Aorta (tissue), 5 donors: ENCODE measurements at regions not wholly inside any gene's neighbourhood (a gene's known extent, or its start where the extent isn't known, plus 50 kb on each side); places are given as distances from the start of the nearest gene placed in this dataset.

ENCODE experiments used
- ATAC-seq: fragments of 200-7000 bp; cut with Tn5 transposase; one replicate; pipeline ENCODE4 v1.9.1; 2022; ENCODE audit warnings: moderate library complexity; ENCODE audit not compliant: low FRiP score
- DNase-seq, 2 donors: peaks; one replicate each; pipeline ENCODE4 v3.0.0-alpha.2; 2020
- H3K27ac ChIP-seq, 2 donors: one replicate each; pipeline ENCODE4 v1.5.1; 2013; ENCODE audit warnings: low read length in 2 of 2, mild to moderate bottlenecking in 2 of 2, moderate library complexity in 2 of 2, control low read depth in 1 of 2, inconsistent platforms in 1 of 2, low read depth in 1 of 2
- H3K27me3 ChIP-seq, 2 donors: one replicate each; pipeline ENCODE4 v1.6.1; 2013; ENCODE audit warnings: control low read depth in 1 of 2, low read length in 1 of 2, mild to moderate bottlenecking in 1 of 2, moderate library complexity in 1 of 2; ENCODE audit not compliant: insufficient read depth in 2 of 2, control insufficient read depth in 1 of 2
- H3K36me3 ChIP-seq, 2 donors: one replicate each; pipeline ENCODE4 v1.6.1; 2013; ENCODE audit warnings: control low read depth in 1 of 2, low read length in 1 of 2, mild to moderate bottlenecking in 1 of 2; ENCODE audit not compliant: insufficient read depth in 2 of 2, control insufficient read depth in 1 of 2
- H3K4me1 ChIP-seq, 2 donors: one replicate each; pipeline ENCODE4 v1.6.1; 2013; ENCODE audit warnings: low read length in 2 of 2, control low read depth in 1 of 2, mild to moderate bottlenecking in 1 of 2, moderate library complexity in 1 of 2; ENCODE audit not compliant: insufficient read depth in 2 of 2, control insufficient read depth in 1 of 2
- H3K4me3 ChIP-seq, 2 donors: one replicate each; pipeline ENCODE4 v1.5.1; 2013; ENCODE audit warnings: low read length in 2 of 2, control low read depth in 1 of 2, mild to moderate bottlenecking in 1 of 2
- H3K9me3 ChIP-seq: one replicate; pipeline ENCODE4 v1.6.1; 2013; ENCODE audit warnings: mild to moderate bottlenecking, low read length; ENCODE audit not compliant: control insufficient read depth
- WGBS, 2 donors: extraction: QIAGEN DNeasy Blood & Tissue Kit; methylation state at CpG; one replicate each; pipeline ENCODE4 v1.1.7; 2013; 5-methylcytosine and 5-hydroxymethylcytosine counted together
- intact Hi-C, 2 donors: fragments of 100-400 bp; cut with DNase I; formaldehyde crosslinking; loops; one replicate each; pipeline versions ENCODE4 v1.14.2 to v1.15.0; 2022
- donor health status: healthy with polysubstance abuse.
- donor health status: Bipolar disorder and iron deficiency.
- donor health status: DM: no; HTN: no; CAD: no.
- donor health status: DM: no; HTN: no; CAD: no.
- donor health status: DM: yes; HTN: yes; CAD: no.

DNA sequence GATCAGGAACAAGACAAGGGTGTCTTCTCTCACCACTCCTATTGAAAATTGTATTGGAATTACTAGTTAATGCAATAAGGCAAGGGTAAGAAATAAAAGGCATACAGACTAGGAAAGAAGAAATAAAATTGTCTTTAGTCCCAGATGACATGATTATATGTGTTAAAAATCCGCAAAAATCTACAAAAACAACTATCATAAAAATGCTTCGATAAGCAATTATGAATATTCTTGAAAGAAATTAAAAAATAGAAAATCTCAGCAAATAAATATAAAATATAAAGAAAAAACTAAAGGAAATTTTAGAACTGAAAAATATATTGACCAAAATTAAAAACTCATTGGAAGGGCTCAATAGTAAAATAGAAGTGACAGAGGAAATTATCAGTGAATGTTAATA is 243.3 kb downstream of the ZNF674 start:
- Histone ChIP-seq H3K27ac (no peak overlapping the region), H3K27me3 (no peaks in the 10 kb centered on the region), H3K36me3 (no peaks in the 10 kb centered on the region), H3K9me3 (no peaks in the 10 kb centered on the region), H3K4me1 (no peaks in the 10 kb centered on the region), H3K4me3 (no peak overlapping the region)
- intact Hi-C loops, result no loop called here
- ATAC-seq, result no peak
- WGBS, 2 donors, result 72 to 94% methylated on average over 2 of the region's 2 CpGs
- DNase-seq, result no peak

DNA sequence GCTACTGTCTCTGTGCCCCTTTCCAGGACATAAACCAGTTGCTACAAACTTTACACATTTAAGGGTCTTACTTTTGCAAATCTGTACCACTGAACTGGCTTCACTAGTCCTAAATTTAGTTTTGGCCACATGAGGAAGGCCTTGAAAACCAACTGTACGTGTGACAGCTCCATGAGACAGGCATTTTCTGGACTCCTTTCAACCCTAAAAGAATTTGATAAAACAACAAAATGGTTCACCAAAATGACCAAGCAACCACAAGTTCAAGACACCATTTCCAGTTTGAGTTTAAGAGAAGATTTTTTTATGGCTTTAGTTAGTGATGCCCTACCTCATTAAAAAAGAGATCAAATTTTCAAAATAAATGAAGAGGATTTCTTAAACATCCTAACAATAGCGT is 246.4 kb downstream of the ZNF674 start:
- ATAC-seq (no peak), DNase-seq (no peak)
- 49% methylated on average over 2 of the region's 2 CpGs for WGBS, 2 donors
- Histone ChIP-seq H3K4me3 (no peak overlapping the region), H3K9me3 (no peaks in the 10 kb centered on the region), H3K27me3 (no peaks in the 10 kb centered on the region), H3K27ac (no peak overlapping the region), H3K36me3 (no peaks in the 10 kb centered on the region), H3K4me1 (no peaks in the 10 kb centered on the region)
- intact Hi-C loops, result no loop called here

DNA sequence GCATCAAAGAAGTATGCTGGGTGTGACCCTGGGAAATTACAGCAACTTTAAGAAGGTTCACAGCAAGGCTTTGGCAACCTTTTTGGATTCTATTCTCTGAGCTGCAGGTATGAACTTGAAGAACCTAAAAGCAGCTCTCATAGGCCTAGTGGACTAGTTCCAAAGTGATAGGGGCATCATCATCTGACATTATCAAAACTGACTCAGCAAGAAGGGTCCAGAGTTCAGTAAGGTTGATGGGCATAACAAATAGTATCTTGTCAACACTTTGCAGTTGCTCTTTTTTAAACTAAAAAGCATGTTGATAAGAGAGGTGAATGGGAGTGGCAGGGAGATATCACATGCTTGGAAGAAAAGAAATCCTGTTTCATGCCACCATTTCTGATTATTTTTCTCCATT is 249.3 kb downstream of the ZNF674 start:
- no peaks in the 10 kb centered on the region for H3K4me1 ChIP-seq
- intact Hi-C loops, result no loop called here
- H3K4me3 ChIP-seq, result no peak overlapping the region
- no peaks in the 10 kb centered on the region for H3K9me3 ChIP-seq
- ATAC-seq (no peak), DNase-seq (no peak)
- no peaks in the 10 kb centered on the region for H3K27me3 ChIP-seq
- H3K36me3 ChIP-seq, result no peaks in the 10 kb centered on the region
- no peak overlapping the region for H3K27ac ChIP-seq

DNA sequence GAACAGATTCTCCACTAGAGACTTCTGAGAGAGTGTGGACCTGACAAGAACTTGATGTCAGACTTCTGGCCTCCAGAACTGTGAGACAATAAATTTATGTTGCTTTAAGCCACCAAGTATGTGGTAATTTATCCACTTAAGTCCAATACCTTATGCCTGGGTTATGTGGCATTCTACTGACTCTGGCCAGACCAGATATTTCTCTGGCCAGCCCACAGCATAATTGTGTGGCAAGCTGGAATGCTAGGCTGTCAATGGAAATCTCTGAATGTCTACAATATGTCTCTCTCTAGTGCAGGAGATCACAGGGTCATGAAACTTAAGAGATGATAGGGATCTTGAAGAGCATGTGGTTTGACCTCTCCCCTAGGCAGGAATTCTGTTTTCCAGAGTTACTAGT is 251.0 kb downstream of the ZNF674 start:
- ATAC-seq (no peak), DNase-seq (no peak)
- Histone ChIP-seq H3K27ac (no peak overlapping the region), H3K9me3 (no peaks in the 10 kb centered on the region), H3K4me1 (no peaks in the 10 kb centered on the region), H3K36me3 (no peaks in the 10 kb centered on the region), H3K4me3 (no peak overlapping the region), H3K27me3 (no peaks in the 10 kb centered on the region)
- intact Hi-C loops, result no loop called here

DNA sequence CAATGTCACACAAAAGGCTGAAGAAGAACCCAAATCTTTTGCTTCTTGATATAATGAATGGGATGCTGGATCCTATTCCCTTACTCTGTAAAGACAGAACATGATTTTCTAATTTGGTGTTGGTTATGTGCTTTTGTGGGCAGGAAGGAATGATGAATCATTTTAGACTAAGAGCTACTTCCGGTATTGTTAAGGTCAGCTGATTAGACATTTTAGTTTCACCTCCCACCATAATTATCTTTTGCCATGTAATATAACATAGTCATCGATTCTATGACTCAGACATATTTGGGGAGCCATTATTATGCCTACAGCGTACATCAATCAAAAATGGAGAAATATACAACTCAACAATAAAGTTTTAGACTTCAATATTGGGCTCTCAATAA is 265.3 kb downstream of the ZNF674 start:
- WGBS, 2 donors, result 56 to 62% methylated on average over 3 of the region's 3 CpGs

DNA sequence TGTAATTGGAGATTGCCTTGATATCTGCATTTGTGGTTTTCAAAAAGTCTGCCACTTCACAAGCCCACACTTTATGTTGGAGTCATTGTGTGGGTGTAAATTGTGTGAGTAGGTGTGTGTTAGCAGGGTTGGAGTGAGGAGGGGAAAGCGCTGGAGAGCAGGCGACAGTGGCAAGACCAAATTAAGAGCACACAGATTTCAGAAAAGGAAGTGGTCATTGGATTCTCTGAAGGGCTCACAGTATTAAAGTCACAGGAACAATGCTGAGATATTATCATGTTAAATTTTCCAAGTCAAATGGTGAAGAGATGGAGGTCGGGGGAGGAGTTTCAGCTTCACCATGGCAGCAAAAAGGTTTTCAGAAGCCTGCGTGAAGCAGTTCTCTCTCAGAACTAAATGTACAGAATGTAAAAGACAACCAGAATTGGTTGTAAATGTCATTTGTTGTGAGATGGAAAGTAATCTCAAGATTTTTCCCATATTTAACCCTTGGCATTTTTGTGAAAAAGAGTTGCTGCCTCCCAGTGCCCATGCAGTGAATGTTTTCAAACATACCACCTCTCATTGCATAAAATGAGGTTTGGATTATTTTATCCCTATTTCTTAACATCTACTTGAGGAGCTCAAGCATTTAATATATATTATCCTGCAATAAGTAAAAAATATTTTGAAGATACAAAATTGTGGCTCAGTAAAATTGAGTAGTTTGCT is 265.9 kb downstream of the ZNF674 start:
- no peaks in the 10 kb centered on the region for H3K4me1 ChIP-seq
- no peaks in the 10 kb centered on the region for H3K36me3 ChIP-seq
- no peak overlapping the region for H3K27ac ChIP-seq
- ATAC-seq, result no peak
- intact Hi-C loops, result no loop called here
- H3K4me3 ChIP-seq, result no peak overlapping the region
- H3K9me3 ChIP-seq, result no peaks in the 10 kb centered on the region
- no peak for DNase-seq
- 46 to 56% methylated on average over 4 of the region's 4 CpGs for WGBS, 2 donors
- no peaks in the 10 kb centered on the region for H3K27me3 ChIP-seq

More for the DNA sequence above, 265.3 kb downstream of the ZNF674 start:
- Histone ChIP-seq H3K36me3 (no peaks in the 10 kb centered on the region), H3K9me3 (no peaks in the 10 kb centered on the region), H3K27ac (no peak overlapping the region), H3K27me3 (no peaks in the 10 kb centered on the region), H3K4me3 (no peak overlapping the region), H3K4me1 (no peaks in the 10 kb centered on the region)
- DNase-seq (no peak), ATAC-seq (no peak)
- intact Hi-C loops, result no loop called here

DNA sequence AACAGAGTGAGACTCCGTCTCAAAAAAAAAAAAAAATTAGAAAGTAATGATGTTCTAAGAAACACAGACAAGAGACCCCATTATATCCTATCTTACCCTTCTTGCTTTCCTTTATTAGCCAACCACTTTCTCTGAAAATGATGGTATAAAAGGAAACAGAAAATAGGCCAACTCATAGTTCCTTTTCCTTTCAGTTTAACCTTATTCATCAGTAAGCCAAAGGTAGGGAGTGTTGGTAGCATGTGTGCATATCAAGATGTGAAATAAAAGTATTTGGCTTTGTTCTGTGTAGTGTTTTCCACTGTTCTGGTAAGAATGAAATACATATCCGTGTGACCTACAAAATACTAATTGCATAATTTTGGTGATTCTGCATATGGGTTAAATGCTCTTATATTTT is 266.6 kb downstream of the ZNF674 start:
- intact Hi-C loops, result no loop called here
- Histone ChIP-seq H3K4me3 (no peak overlapping the region), H3K4me1 (no peaks in the 10 kb centered on the region), H3K27me3 (no peaks in the 10 kb centered on the region), H3K27ac (no peak overlapping the region), H3K9me3 (no peaks in the 10 kb centered on the region), H3K36me3 (no peaks in the 10 kb centered on the region)
- 89 to 93% methylated on average over 2 of the region's 2 CpGs for WGBS, 2 donors
- ATAC-seq (no peak), DNase-seq (no peak)

DNA sequence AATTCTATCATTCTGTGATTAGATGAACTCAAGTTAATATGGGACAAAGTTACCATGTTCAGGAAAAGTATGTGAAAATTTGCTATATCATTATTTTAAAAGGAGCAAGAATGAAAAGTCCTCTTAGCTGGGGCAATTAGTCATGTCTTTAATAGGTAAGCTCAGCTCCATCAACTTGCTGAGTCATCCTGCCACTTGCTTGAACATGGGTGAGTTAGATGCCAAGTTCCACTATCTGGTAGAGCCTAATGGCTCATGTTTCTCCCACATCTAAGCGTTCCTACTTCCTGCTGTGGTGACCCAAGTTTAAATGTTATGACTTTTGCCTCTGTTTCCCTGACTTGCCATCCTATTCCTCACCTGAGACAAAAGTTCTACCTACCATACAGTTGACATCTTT is 276.8 kb downstream of the ZNF674 start:
- Histone ChIP-seq H3K27ac (no peak overlapping the region), H3K9me3 (no peaks in the 10 kb centered on the region), H3K36me3 (no peaks in the 10 kb centered on the region), H3K4me3 (no peak overlapping the region), H3K27me3 (no peaks in the 10 kb centered on the region), H3K4me1 (peaks cover 0 to 4% of the 10 kb centered on the region in 2 donors)
- ATAC-seq (no peak), DNase-seq (no peak)
- intact Hi-C loops, result no loop called here
- WGBS, 2 donors, result 17 to 19% methylated on average over 1 of the region's 1 CpG

DNA sequence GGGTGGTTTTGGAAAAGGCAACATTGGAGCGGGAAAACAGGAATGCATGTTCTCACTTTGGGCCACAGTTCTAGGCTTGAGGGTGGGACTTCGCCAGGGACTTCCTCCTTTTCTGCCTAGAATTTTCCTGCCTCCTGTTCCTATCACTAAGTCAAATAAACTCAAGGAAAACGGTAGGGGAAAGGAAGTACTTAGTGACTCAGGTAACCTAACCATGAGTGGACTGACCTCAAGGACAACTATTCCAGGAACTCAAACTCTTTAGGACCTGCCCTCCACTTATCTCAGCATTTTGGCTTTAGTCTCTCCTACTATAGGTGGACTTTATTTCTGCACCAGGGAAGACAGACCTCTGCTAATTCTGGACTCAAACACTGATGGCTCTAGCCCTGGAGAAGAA is 281.7 kb downstream of the ZNF674 start:
- Histone ChIP-seq H3K4me3 (no peak overlapping the region), H3K36me3 (no peaks in the 10 kb centered on the region), H3K27me3 (no peaks in the 10 kb centered on the region), H3K4me1 (no peaks in the 10 kb centered on the region), H3K27ac (no peak overlapping the region), H3K9me3 (no peaks in the 10 kb centered on the region)
- 65 to 90% methylated on average over 3 of the region's 3 CpGs for WGBS, 2 donors
- DNase-seq (no peak), ATAC-seq (no peak)
- intact Hi-C loops, result no loop called here
